Omental fat pad (tissue), 3 donors: ENCODE measurements at regions not wholly inside any gene's neighbourhood (a gene's known extent, or its start where the extent isn't known, plus 50 kb on each side); places are given as distances from the start of the nearest gene placed in this dataset.

Source experiments
- ATAC-seq: fragments of 150-250 bp; one replicate; pipeline ENCODE4 v1.9.1; 2016; ENCODE audit warnings: mild to moderate bottlenecking, moderate library complexity; ENCODE audit not compliant: low FRiP score
- DNase-seq: peaks from one replicate; pipeline ENCODE4 v3.0.0-alpha.2; 2019; ENCODE audit warnings: low spot score
- TF ChIP-seq, protein P1 (sequence below), 3 donors: fragments of 450-650 bp; IDR thresholded peaks; one replicate each; pipeline ENCODE4 v1.5.1; 2016 to 2017; ENCODE audit warnings: antibody characterized with exemption in 3 of 3, mild to moderate bottlenecking in 3 of 3, moderate library complexity in 2 of 3

DNA sequence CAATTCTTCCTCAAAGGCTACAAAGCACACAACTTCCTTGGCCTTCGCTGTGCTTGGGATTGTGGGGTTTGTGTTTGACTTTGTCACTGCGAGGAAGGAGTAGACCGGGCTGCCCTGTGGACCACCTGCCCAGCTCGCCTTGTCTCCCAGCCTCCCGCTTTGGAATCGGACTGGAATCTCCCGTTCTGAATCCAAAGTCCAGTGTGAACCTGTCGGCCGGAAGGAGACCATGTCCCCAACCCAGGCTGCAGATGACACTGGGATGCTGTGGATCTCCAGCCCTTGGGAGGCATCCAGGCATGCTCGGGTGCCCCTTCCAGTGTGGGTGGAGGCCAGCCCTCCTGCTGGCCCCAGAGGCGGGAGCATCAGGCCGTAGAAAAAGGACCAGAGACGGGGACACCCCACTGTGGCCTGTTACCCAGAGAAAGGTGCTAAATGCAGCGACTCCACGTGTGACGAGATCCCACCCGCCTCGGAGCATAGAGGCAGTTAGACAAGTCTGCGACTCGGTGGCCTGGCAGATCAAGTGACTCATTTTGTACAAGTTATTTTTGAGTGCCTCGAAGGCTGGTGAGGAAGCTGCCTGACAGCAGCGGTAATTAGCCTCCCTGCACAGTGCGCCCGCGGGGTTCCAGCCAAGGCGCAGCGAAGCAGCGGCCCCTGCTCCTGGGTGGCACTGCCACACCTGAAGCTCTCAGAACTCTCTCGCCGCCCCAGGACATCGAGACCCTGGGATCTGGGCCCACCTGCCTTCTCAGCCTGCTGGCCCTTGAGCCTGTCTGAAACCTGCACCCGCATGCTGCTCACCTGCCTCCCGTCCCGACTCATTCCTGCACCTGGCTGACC is 57.5 kb downstream of the ADRA2C start:
- TF ChIP-seq, protein P1, sequence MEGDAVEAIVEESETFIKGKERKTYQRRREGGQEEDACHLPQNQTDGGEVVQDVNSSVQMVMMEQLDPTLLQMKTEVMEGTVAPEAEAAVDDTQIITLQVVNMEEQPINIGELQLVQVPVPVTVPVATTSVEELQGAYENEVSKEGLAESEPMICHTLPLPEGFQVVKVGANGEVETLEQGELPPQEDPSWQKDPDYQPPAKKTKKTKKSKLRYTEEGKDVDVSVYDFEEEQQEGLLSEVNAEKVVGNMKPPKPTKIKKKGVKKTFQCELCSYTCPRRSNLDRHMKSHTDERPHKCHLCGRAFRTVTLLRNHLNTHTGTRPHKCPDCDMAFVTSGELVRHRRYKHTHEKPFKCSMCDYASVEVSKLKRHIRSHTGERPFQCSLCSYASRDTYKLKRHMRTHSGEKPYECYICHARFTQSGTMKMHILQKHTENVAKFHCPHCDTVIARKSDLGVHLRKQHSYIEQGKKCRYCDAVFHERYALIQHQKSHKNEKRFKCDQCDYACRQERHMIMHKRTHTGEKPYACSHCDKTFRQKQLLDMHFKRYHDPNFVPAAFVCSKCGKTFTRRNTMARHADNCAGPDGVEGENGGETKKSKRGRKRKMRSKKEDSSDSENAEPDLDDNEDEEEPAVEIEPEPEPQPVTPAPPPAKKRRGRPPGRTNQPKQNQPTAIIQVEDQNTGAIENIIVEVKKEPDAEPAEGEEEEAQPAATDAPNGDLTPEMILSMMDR (IDR thresholded peaks at IDR 0.05), result no peak
- DNase-seq, result no peak
- ATAC-seq, result no peak

DNA sequence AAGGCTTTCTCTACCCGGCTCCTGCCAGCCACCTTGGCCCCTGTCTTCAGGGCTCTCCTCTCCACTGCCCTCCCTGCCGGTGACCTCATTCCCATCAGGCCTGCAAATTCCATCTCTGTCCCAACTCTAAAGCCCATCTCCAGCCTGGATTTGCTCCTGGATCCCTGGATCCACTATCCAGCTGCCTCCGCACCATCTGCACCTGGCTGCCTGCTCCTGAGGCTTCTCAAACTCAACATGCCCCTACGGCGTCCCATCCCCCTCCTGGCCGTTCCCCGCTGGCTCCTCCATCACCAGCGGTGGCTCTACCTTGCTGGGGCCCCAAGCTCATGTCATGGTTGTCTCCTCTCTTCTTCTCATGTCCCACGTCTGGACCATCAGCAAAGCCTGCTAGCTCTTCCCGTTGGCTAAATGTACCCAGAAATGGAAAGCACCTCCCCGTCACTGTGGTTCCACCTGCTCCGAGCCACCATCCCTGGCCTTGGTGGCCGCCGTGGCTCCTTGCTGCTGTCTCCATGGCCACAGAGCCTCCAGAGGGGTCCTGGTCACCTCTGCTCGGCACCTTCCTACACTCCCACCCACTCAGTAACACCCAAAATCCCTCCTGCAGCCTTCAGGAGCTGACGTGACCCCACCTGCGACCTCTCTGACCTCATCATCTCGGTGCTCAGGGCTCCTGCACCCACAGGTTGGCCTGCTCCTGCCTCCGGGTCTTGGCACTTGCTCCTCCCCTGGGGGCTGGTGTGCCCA is 58.5 kb downstream of the ADRA2C start:
- TF ChIP-seq, protein P1 (IDR thresholded peaks at IDR 0.05), result no peak
- DNase-seq, result no peak
- no peak for ATAC-seq

- ATAC-seq (no peak), DNase-seq (no peak)
- TF ChIP-seq, protein P1 (IDR thresholded peaks at IDR 0.05), result no peak
Observed at GRCh38 chr4:3825530-3825929, 59.3 kb downstream of the ADRA2C start.

GRCh38 chr4:3826247-3827172 is 60.3 kb downstream of the ADRA2C start:
- no peak for DNase-seq
- no peak for ATAC-seq
- TF ChIP-seq, protein P1 (IDR thresholded peaks at IDR 0.05), result no peak

DNA sequence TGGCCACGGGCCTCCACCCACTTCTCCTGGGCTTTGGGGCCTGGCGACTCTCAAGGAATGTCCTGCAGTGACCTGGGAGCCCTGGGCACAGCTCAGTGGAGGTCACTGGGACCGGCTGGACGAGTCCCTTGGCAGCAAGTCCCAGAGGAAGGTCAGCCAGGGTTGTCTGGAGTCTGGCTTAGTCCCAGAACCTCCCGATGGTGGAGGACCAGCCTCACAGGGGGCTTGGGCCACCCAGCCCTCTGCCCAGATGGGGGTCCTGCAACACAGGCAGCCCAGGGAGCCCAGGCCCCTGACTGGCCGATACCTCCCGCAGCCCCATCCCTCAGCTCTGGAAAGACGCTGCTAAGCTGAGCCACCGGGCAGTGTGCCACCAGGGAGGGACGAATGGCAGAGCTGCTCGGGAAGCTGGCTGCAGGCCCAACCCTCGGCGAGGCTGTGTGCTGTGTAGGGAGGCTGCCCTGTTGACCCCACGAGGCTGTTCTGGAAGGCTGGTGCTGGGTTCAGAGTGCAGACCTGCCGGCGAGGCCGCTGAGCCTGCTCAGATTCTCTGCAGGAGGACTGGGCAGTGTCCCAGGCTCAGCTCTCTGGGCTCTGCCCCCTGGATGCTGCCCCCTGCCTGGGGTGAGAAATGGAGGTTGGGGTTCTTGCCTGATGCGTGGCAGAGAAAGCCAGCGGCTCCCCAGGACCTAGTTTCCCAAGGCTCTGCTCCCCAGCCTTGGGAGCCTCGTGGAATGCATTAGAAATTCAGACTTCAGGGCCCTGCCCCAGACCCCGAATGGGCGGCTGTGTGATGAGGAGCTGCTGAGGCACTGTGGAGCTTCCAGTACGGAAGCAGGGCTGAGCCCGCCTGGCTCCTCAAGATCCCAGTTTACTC is 61.7 kb downstream of the ADRA2C start:
- TF ChIP-seq, protein P1 (IDR thresholded peaks at IDR 0.05), result no peak
- ATAC-seq (no peak), DNase-seq (no peak)

GRCh38 chr4:3828546-3828945 is 62.4 kb downstream of the ADRA2C start:
- ATAC-seq, result no peak
- DNase-seq, result no peak
- TF ChIP-seq, protein P1 (IDR thresholded peaks at IDR 0.05), result no peak
